Left ventricle myocardium superior (tissue), 1 donor: ENCODE measurements at regions not wholly inside any gene's neighbourhood (a gene's known extent, or its start where the extent isn't known, plus 50 kb on each side); places are given as distances from the start of the nearest gene placed in this dataset.
"Not testable (repeated sequence)": the region's sequence is repeated elsewhere in the genome, so short reads cannot be mapped to it uniquely, and the experiment has no call there.

Source experiments
- ATAC-seq: fragments of 200-7000 bp; cut with Tn5 transposase; one replicate; pipeline ENCODE4 v1.9.1; 2020; ENCODE audit warnings: mild to moderate bottlenecking, moderate library complexity
- DNase-seq: peaks from one replicate; pipeline ENCODE4 v3.0.0-alpha.2; 2020
- intact Hi-C: fragments of 100-400 bp; cut with micrococcal nuclease; formaldehyde crosslinking; loops from one replicate; pipeline ENCODE4 v1.11.0; 2022
- donor health status: DM: no; HTN: yes; CAD: no; lungs with severe emphysema.

GRCh38 chr10:59975918-59976317 lies 69.6 kb upstream of the CCDC6 start:
- ATAC-seq, DNase-seq, intact Hi-C loops: not testable (repeated sequence)

DNA sequence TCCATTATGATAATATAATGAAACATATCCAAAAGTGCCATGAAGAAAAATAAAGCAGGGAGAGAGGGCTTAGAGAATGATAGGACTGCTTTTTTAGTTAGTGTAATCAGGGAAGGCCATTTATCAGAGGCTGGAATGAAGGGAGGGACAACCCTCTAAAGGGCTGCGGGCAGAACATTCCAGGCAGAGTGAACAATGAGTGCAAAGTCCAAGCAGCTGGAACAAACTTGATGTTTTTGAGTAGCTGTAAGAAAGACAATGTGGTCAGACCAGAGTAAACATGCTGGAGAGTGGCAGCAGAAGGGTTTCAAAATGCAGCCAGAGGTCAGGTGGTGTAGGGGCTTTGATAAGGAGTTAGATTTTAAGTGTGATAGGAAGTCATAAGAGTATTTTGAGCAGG lies 65.6 kb upstream of the CCDC6 start:
- intact Hi-C loops, result no loop called here
- ATAC-seq, result peak; percentile 86

DNA sequence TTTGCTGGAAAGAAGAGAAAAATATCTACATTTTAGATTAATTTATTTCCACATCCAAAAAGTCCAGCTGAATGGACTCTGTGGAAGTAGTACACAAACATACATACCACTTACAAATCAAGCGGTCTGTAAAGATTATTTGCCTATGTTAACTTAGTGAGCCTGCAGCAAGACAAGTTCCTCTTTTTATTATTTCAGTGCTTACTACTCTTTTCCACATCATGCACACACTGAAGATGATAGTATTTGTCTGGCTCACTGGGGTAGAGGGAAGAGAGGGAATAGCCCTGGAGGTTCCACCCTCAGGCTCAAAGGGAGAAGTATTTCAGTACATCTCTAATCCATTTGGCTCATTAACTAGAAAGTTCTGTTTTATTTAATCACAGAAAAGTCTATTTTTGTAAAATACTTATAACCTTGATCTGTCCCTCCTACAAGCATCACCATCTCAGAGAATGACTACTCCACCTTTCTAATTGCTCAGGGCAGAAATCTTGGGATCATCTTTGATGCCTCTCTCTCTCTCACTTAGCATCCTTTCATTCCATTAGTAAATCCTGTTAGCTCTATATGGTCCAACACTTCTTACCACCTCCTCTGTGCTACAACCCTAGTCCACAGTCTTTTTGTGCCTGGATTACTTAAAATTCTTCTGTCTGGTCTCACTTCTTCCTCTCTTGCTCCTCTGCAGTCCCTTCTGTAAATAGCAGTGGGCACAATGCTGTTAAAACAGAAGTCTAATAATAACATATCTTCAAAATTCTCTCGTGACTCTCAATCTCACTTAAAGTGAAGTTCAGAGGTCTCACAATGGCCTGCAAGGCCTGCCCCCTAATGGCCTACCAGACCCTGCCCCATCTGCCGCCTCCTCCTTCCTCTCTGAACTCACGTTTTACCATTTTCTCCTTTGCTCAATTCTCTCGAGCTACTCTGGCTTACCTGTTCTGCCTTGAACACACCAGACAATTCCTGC lies 64.3 kb upstream of the CCDC6 start:
- no peak for DNase-seq
- peak; percentile 18 for ATAC-seq
- intact Hi-C loops, result no loop called here

More for the DNA sequence above, 65.6 kb upstream of the CCDC6 start:
- DNase-seq, result no peak

- ATAC-seq (no peak), DNase-seq (no peak)
- intact Hi-C loops, result no loop called here
Observed at GRCh38 chr10:59968705-59969104, 62.3 kb upstream of the CCDC6 start.

DNA sequence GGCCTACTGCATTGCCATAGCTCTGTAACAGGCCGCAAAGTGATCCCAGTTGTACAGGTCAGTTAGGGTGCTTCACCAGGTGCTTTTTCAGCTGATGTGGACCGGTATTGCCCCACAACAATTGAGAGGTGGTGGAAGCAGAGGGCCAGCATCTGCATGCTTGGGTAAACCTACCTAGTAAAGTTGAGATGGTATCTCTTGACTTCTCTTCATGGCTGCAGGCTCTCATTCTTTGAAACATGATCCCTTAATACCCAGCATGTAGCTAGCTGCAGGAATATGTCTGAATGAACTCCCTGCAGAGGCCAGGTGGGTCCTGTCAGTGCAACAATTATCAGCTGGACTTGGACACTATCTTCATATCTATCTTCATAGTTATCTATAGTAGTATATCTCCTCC lies 60.7 kb upstream of the CCDC6 start:
- no peak for DNase-seq
- ATAC-seq, result no peak
- intact Hi-C loops, result no loop called here

GRCh38 chr10:59965899-59966650 lies 59.7 kb upstream of the CCDC6 start:
- intact Hi-C loops, result no loop called here
- DNase-seq (no peak), ATAC-seq (no peak)

GRCh38 chr10:59962756-59963155 lies 56.4 kb upstream of the CCDC6 start:
- DNase-seq, result no peak
- intact Hi-C loops, result no loop called here
- ATAC-seq, result no peak

- intact Hi-C loops, result no loop called here
- DNase-seq (no peak), ATAC-seq (peak; percentile 73)
Observed at GRCh38 chr10:59960751-59961150, 54.4 kb upstream of the CCDC6 start.

DNA sequence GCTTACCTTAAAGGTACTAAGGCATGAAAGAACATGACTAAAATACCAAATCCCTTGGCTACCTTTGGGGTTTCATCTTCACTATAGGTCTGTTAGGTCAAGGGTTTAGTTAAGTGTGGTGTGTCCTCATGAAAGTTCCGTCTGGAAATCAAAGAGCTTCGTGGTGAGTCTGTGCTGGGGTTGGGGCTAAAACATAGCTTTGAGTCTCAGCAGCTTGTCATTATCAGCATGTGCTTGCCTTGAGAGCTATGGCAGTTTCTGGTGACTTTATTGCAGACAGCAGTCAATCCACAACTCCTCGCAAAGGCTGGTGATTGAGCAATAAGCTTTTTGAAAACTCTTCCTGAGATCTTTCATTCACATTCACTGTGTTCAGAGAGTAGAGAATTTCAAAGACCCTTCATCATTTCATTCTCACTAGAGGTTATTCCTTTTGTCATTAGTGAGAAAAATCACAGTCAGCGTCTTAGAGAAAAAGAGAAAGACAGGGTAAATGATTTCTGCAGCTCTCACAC lies 53.2 kb upstream of the CCDC6 start:
- intact Hi-C loops, result no loop called here
- ATAC-seq (no peak), DNase-seq (no peak)

- intact Hi-C loops, result no loop called here
- no peak for ATAC-seq
Observed at GRCh38 chr10:59958882-59959281, 52.5 kb upstream of the CCDC6 start.

DNA sequence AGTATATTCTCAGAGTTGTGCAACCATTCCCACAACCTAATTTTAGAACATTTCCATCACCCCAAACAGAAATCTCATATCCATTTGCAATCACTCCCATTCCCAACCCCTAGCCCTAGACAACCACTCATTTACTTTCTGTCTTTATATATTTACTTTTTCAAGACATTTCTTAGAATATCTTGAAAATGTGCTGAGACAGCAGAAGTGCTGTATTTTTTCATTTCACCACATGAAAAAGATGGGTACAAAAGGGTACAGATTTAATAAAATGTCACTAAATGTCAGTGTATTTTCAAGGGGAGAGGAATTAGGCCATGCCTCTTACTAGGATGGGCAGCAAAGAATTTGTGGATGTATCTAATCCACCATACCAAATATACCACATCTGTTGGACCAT lies 51.6 kb upstream of the CCDC6 start:
- ATAC-seq (no peak), DNase-seq (no peak)
- intact Hi-C loops, result no loop called here

More at GRCh38 chr10:59958882-59959281, 52.5 kb upstream of the CCDC6 start:
- DNase-seq, result no peak
